Stimulated activated CD4-positive, alpha-beta T cell treated with anti-CD3 and anti-CD28 coated beads, Interleukin-12 subunit alpha, Interleukin-12 subunit beta, amount 100 ng/mL, for 48 hours (primary cell): ENCODE measurements at regions not wholly inside any gene's neighbourhood (a gene's known extent, or its start where the extent isn't known, plus 50 kb on each side); places are given as distances from the start of the nearest gene placed in this dataset.

ENCODE experiments used
- DNase-seq, 3 donors: peaks; one replicate each; pipeline ENCODE4 v3.0.0-alpha.2; 2020; ENCODE audit warnings: low read depth in 2 of 3, low spot score in 1 of 3

- no peak for DNase-seq
Observed at GRCh38 chr2:122156176-122156890, 400.9 kb downstream of the TSN start.

- no peak for DNase-seq
Observed at GRCh38 chr2:122157158-122157557, 401.7 kb downstream of the TSN start.

- DNase-seq, result no peak
Observed at GRCh38 chr2:122163617-122164016, 408.2 kb downstream of the TSN start.

GRCh38 chr2:122164964-122165363 is 409.5 kb downstream of the TSN start:
- no peak for DNase-seq

GRCh38 chr2:122166820-122167219 is 411.4 kb downstream of the TSN start:
- DNase-seq, result no peak

GRCh38 chr2:122167515-122167914 is 412.1 kb downstream of the TSN start:
- no peak for DNase-seq

- no peak for DNase-seq
Observed at GRCh38 chr2:122168799-122169198, 413.3 kb downstream of the TSN start.

- DNase-seq, result no peak
Observed at GRCh38 chr2:122172812-122173211, 417.4 kb downstream of the TSN start.

GRCh38 chr2:122174061-122174460 is 418.6 kb downstream of the TSN start:
- DNase-seq, result no peak

- DNase-seq, result no peak
Observed at GRCh38 chr2:122179492-122180165, 424.2 kb downstream of the TSN start.

- no peak for DNase-seq
Observed at GRCh38 chr2:122180972-122181371, 425.5 kb downstream of the TSN start.

GRCh38 chr2:122182616-122183355 is 427.3 kb downstream of the TSN start:
- no peak for DNase-seq

GRCh38 chr2:122183890-122184289 is 428.4 kb downstream of the TSN start:
- no peak for DNase-seq

GRCh38 chr2:122186761-122187222 is 431.3 kb downstream of the TSN start:
- no peak for DNase-seq

- DNase-seq, result no peak
Observed at GRCh38 chr2:122191331-122191730, 435.9 kb downstream of the TSN start.

- DNase-seq, result no peak
Observed at GRCh38 chr2:122193622-122194021, 438.2 kb downstream of the TSN start.

GRCh38 chr2:122194546-122194945 is 439.1 kb downstream of the TSN start:
- DNase-seq, result no peak

- no peak for DNase-seq
Observed at GRCh38 chr2:122203523-122203922, 448.1 kb downstream of the TSN start.

GRCh38 chr2:122205641-122206040 is 450.2 kb downstream of the TSN start:
- no peak for DNase-seq

GRCh38 chr2:122206101-122206500 is 450.6 kb downstream of the TSN start:
- DNase-seq, result no peak

GRCh38 chr2:122209377-122209776 is 453.9 kb downstream of the TSN start:
- DNase-seq, result no peak

- no peak for DNase-seq
Observed at GRCh38 chr2:122210065-122210464, 454.6 kb downstream of the TSN start.
